GM06990 (cell line): ENCODE measurements at regions not wholly inside any gene's neighbourhood (a gene's known extent, or its start where the extent isn't known, plus 50 kb on each side); places are given as distances from the start of the nearest gene placed in this dataset.

Source experiments
- DNase-seq: peaks from one replicate; pipeline ENCODE4 v3.0.0-alpha.2; 2011; ENCODE audit not compliant: insufficient read length; ENCODE audit errors: extremely low read depth
- H3K27me3 ChIP-seq: replicated peaks from 2 replicates; pipeline ENCODE4 v1.6.0; 2011; ENCODE audit warnings: low read length; ENCODE audit not compliant: control insufficient read depth, insufficient read depth
- H3K36me3 ChIP-seq: 2 replicates; pipeline ENCODE4 v1.5.1; 2011; ENCODE audit warnings: low read length; ENCODE audit not compliant: control insufficient read depth, insufficient read depth
- H3K4me3 ChIP-seq: replicated peaks from 2 replicates; pipeline ENCODE4 v1.5.1; 2011; ENCODE audit warnings: low read depth, mild to moderate bottlenecking, control low read depth, low read length
- TF ChIP-seq, protein P1 (sequence below): IDR thresholded peaks from 2 replicates; pipeline ENCODE4 v1.5.1; 2011; ENCODE audit warnings: low read length, control low read depth, mild to moderate bottlenecking, inconsistent platforms; ENCODE audit not compliant: insufficient read depth, poor library complexity, severe bottlenecking

DNA sequence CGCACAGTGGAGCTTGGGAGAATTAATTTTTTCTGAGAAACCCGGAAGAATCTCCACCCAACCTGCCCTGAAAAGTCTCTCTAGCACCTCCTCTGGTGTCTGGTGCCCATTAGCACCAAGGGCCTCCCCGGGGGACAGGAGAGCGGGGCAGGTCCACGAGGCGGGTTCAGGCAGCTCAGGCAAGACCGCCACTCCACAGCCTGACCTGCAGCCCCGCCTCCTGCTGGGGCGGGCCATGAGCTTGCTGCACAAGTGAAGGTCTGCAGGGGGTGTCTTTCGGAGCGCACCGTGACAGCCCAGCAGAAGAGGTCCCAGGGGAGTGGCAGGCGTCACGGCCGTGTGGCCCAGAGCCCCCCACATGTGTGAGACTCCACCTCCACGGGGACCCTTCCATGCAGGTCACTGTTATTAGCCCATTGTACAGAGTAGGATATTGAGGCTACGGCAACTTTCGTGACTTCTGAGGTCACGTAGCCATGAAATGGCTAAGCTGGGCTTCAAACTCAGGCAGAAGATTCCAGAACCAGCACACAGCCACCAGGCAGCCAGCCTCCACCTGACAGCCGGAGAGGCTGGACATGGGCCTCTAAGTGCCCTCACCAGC is 63.9 kb upstream of the SLCO4A1 start:
- no peak overlapping the region for H3K4me3 ChIP-seq
- H3K36me3 ChIP-seq: no peaks in the 10 kb centered on the region
- TF ChIP-seq, protein P1, sequence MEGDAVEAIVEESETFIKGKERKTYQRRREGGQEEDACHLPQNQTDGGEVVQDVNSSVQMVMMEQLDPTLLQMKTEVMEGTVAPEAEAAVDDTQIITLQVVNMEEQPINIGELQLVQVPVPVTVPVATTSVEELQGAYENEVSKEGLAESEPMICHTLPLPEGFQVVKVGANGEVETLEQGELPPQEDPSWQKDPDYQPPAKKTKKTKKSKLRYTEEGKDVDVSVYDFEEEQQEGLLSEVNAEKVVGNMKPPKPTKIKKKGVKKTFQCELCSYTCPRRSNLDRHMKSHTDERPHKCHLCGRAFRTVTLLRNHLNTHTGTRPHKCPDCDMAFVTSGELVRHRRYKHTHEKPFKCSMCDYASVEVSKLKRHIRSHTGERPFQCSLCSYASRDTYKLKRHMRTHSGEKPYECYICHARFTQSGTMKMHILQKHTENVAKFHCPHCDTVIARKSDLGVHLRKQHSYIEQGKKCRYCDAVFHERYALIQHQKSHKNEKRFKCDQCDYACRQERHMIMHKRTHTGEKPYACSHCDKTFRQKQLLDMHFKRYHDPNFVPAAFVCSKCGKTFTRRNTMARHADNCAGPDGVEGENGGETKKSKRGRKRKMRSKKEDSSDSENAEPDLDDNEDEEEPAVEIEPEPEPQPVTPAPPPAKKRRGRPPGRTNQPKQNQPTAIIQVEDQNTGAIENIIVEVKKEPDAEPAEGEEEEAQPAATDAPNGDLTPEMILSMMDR: no peak
- DNase-seq: no peak
- H3K27me3 ChIP-seq: peaks cover 1% of the 10 kb centered on the region; the same call in 1 of the 2 replicates

DNA sequence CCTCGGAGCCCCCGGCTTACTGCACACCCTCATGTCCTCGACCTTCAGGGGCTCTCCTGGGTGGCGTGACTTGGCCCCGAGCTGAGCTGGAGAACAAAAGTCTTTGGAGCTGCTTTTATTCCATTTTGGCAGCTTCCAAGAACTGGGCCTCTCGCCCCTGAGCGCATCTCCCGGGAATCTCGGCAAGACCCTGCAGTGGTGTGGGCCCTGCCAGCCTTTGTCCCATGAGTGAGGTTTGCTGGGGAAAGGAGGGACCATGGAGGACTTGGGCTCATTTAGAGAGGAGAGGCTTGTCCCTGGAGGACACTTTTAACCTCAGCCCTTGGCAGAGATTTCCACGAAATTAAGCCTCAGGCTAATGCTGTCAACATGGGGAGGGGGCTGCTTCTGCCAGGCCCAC is 62.3 kb upstream of the SLCO4A1 start:
- no peak overlapping the region for H3K4me3 ChIP-seq
- no peak for DNase-seq
- no peaks in the 10 kb centered on the region for H3K36me3 ChIP-seq
- TF ChIP-seq, protein P1: no peak
- H3K27me3 ChIP-seq: no peaks in the 10 kb centered on the region; the same call in 1 of the 2 replicates

DNA sequence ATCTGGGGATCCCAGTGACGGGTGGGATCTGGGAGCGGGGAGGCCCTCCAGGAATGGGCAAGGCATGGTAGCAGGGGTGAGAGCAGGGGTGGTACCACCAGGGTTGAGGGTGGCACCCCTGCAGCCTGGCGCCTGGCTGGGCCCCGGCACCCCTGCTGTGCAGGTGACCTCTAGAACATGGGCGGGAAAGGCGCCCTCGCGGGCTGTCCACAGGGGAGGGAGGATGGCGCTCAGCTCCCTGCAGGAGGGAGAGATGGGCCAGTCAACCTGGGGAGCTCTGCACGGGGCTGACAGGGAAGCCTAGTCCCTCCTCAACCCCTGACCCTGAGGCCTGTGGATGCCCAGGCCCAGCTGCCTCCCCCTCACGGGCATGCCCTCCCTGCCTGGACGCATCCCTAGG is 61.6 kb upstream of the SLCO4A1 start:
- Histone ChIP-seq H3K4me3 (no peak overlapping the region), H3K36me3 (no peaks in the 10 kb centered on the region), H3K27me3 (no peaks in the 10 kb centered on the region; the same call in 1 of the 2 replicates)
- no peak for DNase-seq
- TF ChIP-seq, protein P1: no peak

DNA sequence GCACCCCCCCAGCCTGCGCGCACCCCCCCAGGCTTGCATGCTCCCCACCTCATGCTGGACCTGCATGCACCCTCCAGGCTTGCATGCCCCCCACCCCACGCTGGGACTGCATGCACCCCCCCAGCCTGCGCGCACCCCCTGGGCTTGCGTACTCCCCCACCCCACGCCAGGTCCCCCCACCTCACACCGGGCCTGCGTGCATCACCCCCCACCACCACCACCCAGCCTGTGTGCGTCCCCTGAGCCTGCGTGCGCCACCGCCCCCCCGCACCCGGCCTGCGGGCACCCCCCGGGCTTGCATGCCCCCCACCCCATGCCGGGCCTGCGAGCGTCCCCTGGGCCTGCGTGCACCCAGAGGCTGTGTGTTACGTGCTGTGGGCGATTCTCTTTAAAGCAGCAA is 61.0 kb upstream of the SLCO4A1 start:
- Histone ChIP-seq H3K27me3 (no peaks in the 10 kb centered on the region; the same call in 1 of the 2 replicates), H3K4me3 (no peak overlapping the region), H3K36me3 (no peaks in the 10 kb centered on the region)
- no peak for DNase-seq
- TF ChIP-seq, protein P1: no peak

DNA sequence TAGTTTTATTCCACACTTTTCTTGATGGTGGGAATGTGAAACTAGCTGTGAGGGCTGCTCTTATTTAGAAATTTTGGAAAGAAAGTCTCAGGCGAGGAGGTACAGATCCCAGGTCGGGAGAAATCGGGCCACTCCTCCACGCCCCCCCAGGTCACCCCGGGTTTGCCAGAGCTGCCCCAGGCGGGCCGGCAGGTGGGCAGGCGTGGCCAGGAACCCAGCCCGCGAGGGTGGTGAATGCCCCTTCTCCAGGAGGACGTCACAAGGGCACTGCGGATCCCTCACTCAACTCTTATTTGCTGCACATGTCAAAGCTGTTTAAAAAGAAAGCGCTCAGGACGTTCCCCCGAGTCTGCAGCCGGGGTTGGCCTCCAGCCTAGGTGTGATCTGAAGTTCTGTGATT is 60.5 kb upstream of the SLCO4A1 start:
- H3K27me3 ChIP-seq: no peaks in the 10 kb centered on the region
- TF ChIP-seq, protein P1: no peak
- DNase-seq: no peak

DNA sequence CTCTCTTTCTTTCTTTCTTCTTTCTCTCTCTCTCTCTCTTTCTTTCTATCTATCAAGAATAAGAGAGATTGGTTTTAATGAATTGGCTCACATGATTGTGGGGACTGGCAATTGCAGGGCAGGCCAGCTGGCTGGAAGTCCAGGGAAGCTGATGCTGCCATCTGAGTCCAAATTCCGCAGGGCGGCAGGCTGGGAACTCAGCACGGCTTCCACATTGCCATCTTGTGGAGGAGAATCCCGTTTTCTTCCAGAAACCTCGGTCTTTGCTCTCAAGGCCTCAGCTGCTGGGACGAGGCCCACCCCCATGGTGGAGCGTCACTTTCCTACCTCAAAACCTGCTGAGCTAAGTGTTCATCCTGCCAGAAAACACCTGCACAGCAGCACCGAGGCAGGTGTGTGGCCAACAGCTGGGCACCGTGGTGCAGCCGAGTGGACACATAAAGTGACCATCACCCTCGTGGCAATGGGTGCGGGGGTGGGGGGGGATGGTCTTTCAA is 58.8 kb upstream of the SLCO4A1 start:
- Histone ChIP-seq H3K4me3 (no peak overlapping the region), H3K27me3 (no peaks in the 10 kb centered on the region), H3K36me3 (no peaks in the 10 kb centered on the region)
- TF ChIP-seq, protein P1: no peak
- no peak for DNase-seq

More for the DNA sequence above, 60.5 kb upstream of the SLCO4A1 start:
- no peaks in the 10 kb centered on the region for H3K36me3 ChIP-seq
- H3K4me3 ChIP-seq: no peak overlapping the region
